Gastrocnemius medialis (tissue), 4 donors: ENCODE measurements at regions not wholly inside any gene's neighbourhood (a gene's known extent, or its start where the extent isn't known, plus 50 kb on each side); places are given as distances from the start of the nearest gene placed in this dataset.

ENCODE experiments used
- ATAC-seq, 2 donors: fragments of 150-250 bp; one replicate each; pipeline ENCODE4 v1.9.1; 2016
- DNase-seq, 2 donors: peaks; one replicate each; pipeline ENCODE4 v3.0.0-alpha.2; 2019
- H3K27ac ChIP-seq, 4 donors: fragments of 200-600 bp; sonication (generic); 1 replicate in 1 of 4; 2 replicates in 3 of 4; pipeline ENCODE4 v1.5.1; 2016 to 2018; ENCODE audit warnings: mild to moderate bottlenecking in 2 of 4, moderate library complexity in 1 of 4
- H3K27me3 ChIP-seq, 3 donors: fragments of 200-600 bp; sonication (generic) in 2 of 3; 1 replicate in 1 of 3; 2 replicates in 2 of 3; pipeline versions ENCODE4 v1.5.1 to v1.6.0; 2016 to 2019; ENCODE audit warnings: mild to moderate bottlenecking in 1 of 3, moderate library complexity in 1 of 3
- H3K36me3 ChIP-seq, 2 donors: fragments of 200-600 bp; sonication (generic) in 1 of 2; one replicate each; pipeline ENCODE4 v1.5.1; 2017 to 2018
- H3K4me1 ChIP-seq, 2 donors: fragments of 200-600 bp; sonication (generic) in 1 of 2; one replicate each; pipeline ENCODE4 v1.5.1; 2016 to 2017; ENCODE audit warnings: mild to moderate bottlenecking in 2 of 2
- H3K4me3 ChIP-seq, 4 donors: fragments of 200-600 bp; sonication (generic) in 3 of 4; 1 replicate in 1 of 4; 2 replicates in 3 of 4; pipeline ENCODE4 v1.5.1; 2016 to 2019; ENCODE audit warnings: mild to moderate bottlenecking in 2 of 4
- H3K9me3 ChIP-seq, 3 donors: fragments of 200-600 bp; sonication (generic) in 2 of 3; 1 replicate in 1 of 3; 2 replicates in 2 of 3; pipeline ENCODE4 v1.5.1; 2016 to 2019
- POLR2A ChIP-seq, 2 donors: fragments of 450-650 bp; IDR thresholded peaks; one replicate each; pipeline ENCODE4 v1.6.1; 2017; ENCODE audit warnings: antibody characterized with exemption in 2 of 2, mild to moderate bottlenecking in 2 of 2, moderate library complexity in 2 of 2
- in situ Hi-C, 4 donors: fragments of 200-750 bp; cut with MboI; loops; one replicate each; pipeline versions ENCODE4 v1.15.0 to v1.8.0; 2017; ENCODE audit warnings: low sequenced_read_pairs in 4 of 4
- intact Hi-C: fragments of 100-400 bp; cut with DNase I; formaldehyde crosslinking; loops from one replicate; pipeline ENCODE4 v1.15.1; 2023; ENCODE audit warnings: low total_unique reads
- TF ChIP-seq, protein P1 (sequence below), 5 experiments: fragments of 450-650 bp in 3 of 5; fragments of 200-600 bp in 2 of 5; sonication (generic) in 2 of 5; IDR thresholded peaks in 4 of 5; conservative IDR thresholded peaks in 1 of 5; 1 replicate in 4 of 5; 2 replicates in 1 of 5; pipeline ENCODE4 v1.5.1; 2016 to 2019; ENCODE audit warnings: antibody characterized with exemption in 5 of 5, mild to moderate bottlenecking in 3 of 5, moderate library complexity in 3 of 5

DNA sequence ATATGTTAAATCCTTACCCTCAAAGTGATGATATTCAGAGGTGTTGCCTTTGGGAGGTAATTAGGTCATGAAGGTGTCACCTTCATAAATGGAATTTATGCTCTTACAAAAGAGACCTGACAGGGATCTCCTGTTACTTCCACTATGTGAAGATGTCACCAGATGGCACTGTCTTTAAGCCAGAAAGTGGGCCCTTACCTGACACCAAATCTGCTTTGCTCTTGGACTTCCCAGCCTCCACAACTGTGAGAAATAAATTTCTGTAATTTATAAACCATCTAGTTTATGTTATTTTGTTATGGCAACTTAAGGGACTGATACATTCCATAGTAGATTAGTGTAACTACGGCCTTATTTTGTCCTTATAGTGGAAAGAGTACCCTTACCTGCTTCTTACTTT is 358.3 kb upstream of the SALL1 start:
- Histone ChIP-seq H3K4me1 (no peaks in the 10 kb centered on the region), H3K9me3 (no peaks in the 10 kb centered on the region), H3K27ac (no peak overlapping the region), H3K4me3 (no peak overlapping the region), H3K36me3 (no peaks in the 10 kb centered on the region), H3K27me3 (no peaks in the 10 kb centered on the region)
- DNase-seq (no peak), ATAC-seq (no peak)
- TF ChIP-seq POLR2A (IDR thresholded peaks at IDR 0.05) = no peak
- TF ChIP-seq, protein P1, sequence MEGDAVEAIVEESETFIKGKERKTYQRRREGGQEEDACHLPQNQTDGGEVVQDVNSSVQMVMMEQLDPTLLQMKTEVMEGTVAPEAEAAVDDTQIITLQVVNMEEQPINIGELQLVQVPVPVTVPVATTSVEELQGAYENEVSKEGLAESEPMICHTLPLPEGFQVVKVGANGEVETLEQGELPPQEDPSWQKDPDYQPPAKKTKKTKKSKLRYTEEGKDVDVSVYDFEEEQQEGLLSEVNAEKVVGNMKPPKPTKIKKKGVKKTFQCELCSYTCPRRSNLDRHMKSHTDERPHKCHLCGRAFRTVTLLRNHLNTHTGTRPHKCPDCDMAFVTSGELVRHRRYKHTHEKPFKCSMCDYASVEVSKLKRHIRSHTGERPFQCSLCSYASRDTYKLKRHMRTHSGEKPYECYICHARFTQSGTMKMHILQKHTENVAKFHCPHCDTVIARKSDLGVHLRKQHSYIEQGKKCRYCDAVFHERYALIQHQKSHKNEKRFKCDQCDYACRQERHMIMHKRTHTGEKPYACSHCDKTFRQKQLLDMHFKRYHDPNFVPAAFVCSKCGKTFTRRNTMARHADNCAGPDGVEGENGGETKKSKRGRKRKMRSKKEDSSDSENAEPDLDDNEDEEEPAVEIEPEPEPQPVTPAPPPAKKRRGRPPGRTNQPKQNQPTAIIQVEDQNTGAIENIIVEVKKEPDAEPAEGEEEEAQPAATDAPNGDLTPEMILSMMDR (IDR thresholded peaks at IDR 0.05 in 4 of 5, conservative IDR thresholded peaks at IDR 0.05 in 1 of 5) = no peak
- intact Hi-C loops = no loop called here
- in situ Hi-C loops = no loop called here

DNA sequence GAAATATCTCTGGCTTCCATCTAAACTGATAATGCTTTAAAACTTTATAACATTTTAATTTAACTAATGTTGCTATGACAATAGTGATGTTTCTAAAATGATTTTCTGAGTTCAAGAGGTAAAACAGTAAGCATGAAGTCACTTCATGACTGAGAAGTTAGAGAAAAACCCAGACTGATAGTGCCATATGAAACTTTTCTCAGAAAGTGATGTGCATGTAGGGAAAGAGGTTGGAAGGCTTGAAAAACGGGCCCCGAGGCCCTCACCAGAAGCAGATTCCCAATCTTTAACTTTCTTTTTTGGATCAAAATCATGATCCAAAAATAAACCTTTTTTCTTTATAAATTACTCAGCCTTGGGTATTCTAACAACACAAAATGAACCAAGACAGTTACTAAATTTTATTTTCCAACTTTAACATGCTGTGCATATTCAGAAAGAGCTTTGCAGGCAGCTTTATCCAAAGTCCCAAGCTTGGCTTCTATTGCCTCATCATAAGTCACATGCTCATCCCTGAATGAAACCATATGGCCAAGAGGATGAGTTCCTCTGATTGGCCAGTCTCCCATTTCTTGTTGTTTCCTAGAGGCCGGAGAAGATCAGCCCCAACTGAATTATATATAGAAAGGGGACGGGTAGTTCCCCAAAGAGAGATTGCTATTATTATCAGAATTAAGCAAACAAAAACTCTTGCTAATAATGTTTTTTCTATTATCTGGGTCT is 357.6 kb upstream of the SALL1 start:
- Histone ChIP-seq H3K4me3 (no peak overlapping the region), H3K27ac (no peak overlapping the region), H3K9me3 (no peaks in the 10 kb centered on the region), H3K27me3 (no peaks in the 10 kb centered on the region), H3K4me1 (no peaks in the 10 kb centered on the region), H3K36me3 (no peaks in the 10 kb centered on the region)
- DNase-seq = no peak
- no peak for ATAC-seq
- no peak for TF ChIP-seq POLR2A (IDR thresholded peaks at IDR 0.05)
- TF ChIP-seq, protein P1 (IDR thresholded peaks at IDR 0.05 in 4 of 5, conservative IDR thresholded peaks at IDR 0.05 in 1 of 5) = no peak
- intact Hi-C loops (no loop called here), in situ Hi-C loops (no loop called here)

DNA sequence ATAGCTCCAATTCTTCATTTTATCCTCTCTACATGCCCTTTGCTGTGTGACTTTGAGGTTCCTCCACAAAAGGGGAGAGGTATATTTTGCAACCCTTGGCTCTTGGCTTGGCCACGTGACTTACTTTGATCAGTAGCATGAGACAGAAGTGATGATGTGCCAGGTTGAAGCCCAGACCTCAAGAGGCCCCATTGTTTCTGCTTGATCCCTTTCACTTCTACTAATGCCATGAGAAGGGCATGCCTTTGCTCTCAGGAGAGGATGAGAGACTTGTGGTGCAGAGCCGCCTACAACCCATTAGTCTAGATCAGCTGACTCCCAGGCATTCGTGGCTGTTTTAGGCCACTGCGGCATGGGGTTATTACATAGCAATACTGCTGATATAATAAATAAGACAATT is 356.2 kb upstream of the SALL1 start:
- in situ Hi-C loops = no loop called here
- no peaks in the 10 kb centered on the region for H3K36me3 ChIP-seq
- intact Hi-C loops = no loop called here

GRCh38 chr16:51500306-51500705 is 349.2 kb upstream of the SALL1 start:
- Histone ChIP-seq H3K27me3 (no peaks in the 10 kb centered on the region), H3K9me3 (no peaks in the 10 kb centered on the region), H3K4me1 (no peaks in the 10 kb centered on the region), H3K36me3 (no peaks in the 10 kb centered on the region), H3K27ac (no peak overlapping the region), H3K4me3 (no peak overlapping the region)
- intact Hi-C loops (no loop called here), in situ Hi-C loops (no loop called here)
- TF ChIP-seq POLR2A (IDR thresholded peaks at IDR 0.05) = no peak
- ATAC-seq = no peak
- no peak for DNase-seq

More for the DNA sequence above, 356.2 kb upstream of the SALL1 start:
- TF ChIP-seq POLR2A (IDR thresholded peaks at IDR 0.05) = no peak
- TF ChIP-seq, protein P1 (IDR thresholded peaks at IDR 0.05 in 4 of 5, conservative IDR thresholded peaks at IDR 0.05 in 1 of 5) = no peak
- no peaks in the 10 kb centered on the region for H3K4me1 ChIP-seq
- H3K27ac ChIP-seq = no peak overlapping the region
- DNase-seq (no peak), ATAC-seq (no peak)
- H3K4me3 ChIP-seq = no peak overlapping the region
- H3K27me3 ChIP-seq = no peaks in the 10 kb centered on the region
- H3K9me3 ChIP-seq = no peaks in the 10 kb centered on the region

DNA sequence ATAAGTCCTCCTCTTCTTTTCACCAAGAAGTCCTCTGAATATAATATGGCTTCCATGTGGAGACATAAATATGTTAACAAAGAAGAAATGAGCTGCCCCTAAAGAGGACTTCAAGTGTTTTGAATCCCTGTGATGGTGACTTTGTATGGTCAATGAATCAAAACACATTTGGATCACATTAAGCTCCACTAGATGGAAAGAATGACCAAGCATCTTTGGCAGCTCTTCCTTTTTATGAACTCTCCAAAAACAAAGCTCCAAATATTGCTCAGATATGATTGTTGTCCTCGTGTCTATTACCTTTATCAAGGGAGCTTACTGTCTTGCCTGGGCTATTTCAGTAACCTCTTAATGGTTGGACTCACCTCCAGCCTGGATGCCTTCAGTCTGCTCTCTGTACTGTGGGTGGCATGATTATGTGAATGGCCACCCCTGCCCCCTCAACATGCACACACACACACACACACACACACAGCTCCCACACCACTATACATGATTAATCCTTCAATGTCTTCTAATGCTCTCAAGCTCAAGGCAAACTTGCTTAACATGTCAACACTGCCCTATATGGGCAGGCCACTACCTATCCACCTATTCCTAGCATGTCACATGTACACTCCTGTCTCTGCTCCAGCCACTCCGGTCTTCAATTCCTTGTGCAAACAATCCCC is 346.6 kb upstream of the SALL1 start:
- Histone ChIP-seq H3K36me3 (no peaks in the 10 kb centered on the region), H3K4me3 (no peak overlapping the region), H3K27ac (no peak overlapping the region), H3K4me1 (no peaks in the 10 kb centered on the region), H3K27me3 (no peaks in the 10 kb centered on the region), H3K9me3 (no peaks in the 10 kb centered on the region)
- in situ Hi-C loops = no loop called here
- DNase-seq (no peak), ATAC-seq (no peak)
- intact Hi-C loops = no loop called here
- TF ChIP-seq, protein P1 (IDR thresholded peaks at IDR 0.05 in 4 of 5, conservative IDR thresholded peaks at IDR 0.05 in 1 of 5) = no peak
- no peak for TF ChIP-seq POLR2A (IDR thresholded peaks at IDR 0.05)
